ENCODE measurements at regions not wholly inside any gene's neighbourhood (a gene's known extent, or its start where the extent isn't known, plus 50 kb on each side); places are given as distances from the start of the nearest gene placed in this dataset.

GRCh38 chr4:148573296-148573695, 131.1 kb upstream of the NR3C2 start:
- TF ChIP-seq POLR2AphosphoS5 (IDR thresholded peaks at IDR 0.05; ENCODE audit: insufficient read depth in 1 of 2, low read depth in 1 of 2) (no peak), POLR2A (IDR thresholded peaks at IDR 0.05) (no peak), CTCF (IDR thresholded peaks at IDR 0.05) (no peak)
- H3K27me3 ChIP-seq = no peaks in the 10 kb centered on the region
- no peaks in the 10 kb centered on the region for H3K36me3 ChIP-seq
- H3K9me3 ChIP-seq = no peaks in the 10 kb centered on the region
- intact Hi-C loops (cut with DNase I) = no loop called here
- no peaks in the 10 kb centered on the region for H3K4me1 ChIP-seq
- H3K27ac ChIP-seq = no peak overlapping the region
- no peak for DNase-seq (ENCODE audit: extremely low spot score in 2 of 2)
- H3K4me3 ChIP-seq = no peak overlapping the region

GRCh38 chr4:148565801-148566200, 123.6 kb upstream of the NR3C2 start:
- DNase-seq (ENCODE audit: extremely low spot score in 2 of 2) = no peak
- Histone ChIP-seq H3K9me3 (no peaks in the 10 kb centered on the region), H3K4me3 (no peak overlapping the region), H3K27me3 (no peaks in the 10 kb centered on the region), H3K36me3 (no peaks in the 10 kb centered on the region), H3K27ac (no peak overlapping the region), H3K4me1 (no peaks in the 10 kb centered on the region)
- intact Hi-C loops (cut with DNase I) = no loop called here
- TF ChIP-seq CTCF (IDR thresholded peaks at IDR 0.05) (no peak), POLR2A (IDR thresholded peaks at IDR 0.05) (no peak), POLR2AphosphoS5 (IDR thresholded peaks at IDR 0.05; ENCODE audit: insufficient read depth in 1 of 2, low read depth in 1 of 2) (no peak)

- Histone ChIP-seq H3K36me3 (no peaks in the 10 kb centered on the region), H3K27ac (no peak overlapping the region), H3K9me3 (no peaks in the 10 kb centered on the region), H3K4me3 (no peak overlapping the region), H3K4me1 (no peaks in the 10 kb centered on the region), H3K27me3 (no peaks in the 10 kb centered on the region)
- no peak for DNase-seq (ENCODE audit: extremely low spot score in 2 of 2)
- TF ChIP-seq POLR2A (IDR thresholded peaks at IDR 0.05) = no peak
- TF ChIP-seq POLR2AphosphoS5 (IDR thresholded peaks at IDR 0.05; ENCODE audit: insufficient read depth in 1 of 2, low read depth in 1 of 2) = no peak
- no peak for TF ChIP-seq CTCF (IDR thresholded peaks at IDR 0.05)
- intact Hi-C loops (cut with DNase I) = no loop called here
Observed at GRCh38 chr4:148563684-148564083, 121.5 kb upstream of the NR3C2 start.

GRCh38 chr4:148561467-148561866, 119.3 kb upstream of the NR3C2 start:
- no peak for DNase-seq (ENCODE audit: extremely low spot score in 2 of 2)
- Histone ChIP-seq H3K27me3 (no peaks in the 10 kb centered on the region), H3K27ac (no peak overlapping the region), H3K4me3 (no peak overlapping the region), H3K36me3 (no peaks in the 10 kb centered on the region), H3K9me3 (no peaks in the 10 kb centered on the region), H3K4me1 (no peaks in the 10 kb centered on the region)
- TF ChIP-seq POLR2A (IDR thresholded peaks at IDR 0.05) = no peak
- intact Hi-C loops (cut with DNase I) = no loop called here

GRCh38 chr4:148557793-148558192, 115.6 kb upstream of the NR3C2 start:
- intact Hi-C loops (cut with DNase I) = loop anchor here (5.0 kb wide), 1 partner anchor 175 kb away; no protein-coding TSS in a partner anchor
- Histone ChIP-seq H3K4me1 (no peaks in the 10 kb centered on the region), H3K4me3 (no peak overlapping the region), H3K27ac (no peak overlapping the region), H3K9me3 (no peaks in the 10 kb centered on the region), H3K36me3 (no peaks in the 10 kb centered on the region), H3K27me3 (no peaks in the 10 kb centered on the region)
- TF ChIP-seq POLR2A (IDR thresholded peaks at IDR 0.05) (no peak), POLR2AphosphoS5 (IDR thresholded peaks at IDR 0.05; ENCODE audit: insufficient read depth in 1 of 2, low read depth in 1 of 2) (no peak), CTCF (IDR thresholded peaks at IDR 0.05) (no peak)
- no peak for DNase-seq (ENCODE audit: extremely low spot score in 2 of 2)

- intact Hi-C loops (cut with DNase I) = no loop called here
- H3K36me3 ChIP-seq = no peaks in the 10 kb centered on the region
- TF ChIP-seq POLR2AphosphoS5 (IDR thresholded peaks at IDR 0.05; ENCODE audit: insufficient read depth in 1 of 2, low read depth in 1 of 2) (no peak), CTCF (IDR thresholded peaks at IDR 0.05) (no peak), POLR2A (IDR thresholded peaks at IDR 0.05) (no peak)
- H3K4me1 ChIP-seq = no peaks in the 10 kb centered on the region
- no peaks in the 10 kb centered on the region for H3K9me3 ChIP-seq
- no peak overlapping the region for H3K27ac ChIP-seq
- H3K4me3 ChIP-seq = no peak overlapping the region
- DNase-seq (ENCODE audit: extremely low spot score in 2 of 2) = no peak
- no peaks in the 10 kb centered on the region for H3K27me3 ChIP-seq
Observed at GRCh38 chr4:148550788-148551187, 108.6 kb upstream of the NR3C2 start.

Data from vagina (tissue), 2 donors.